AG10803 (cell line): ENCODE measurements at regions not wholly inside any gene's neighbourhood (a gene's known extent, or its start where the extent isn't known, plus 50 kb on each side); places are given as distances from the start of the nearest gene placed in this dataset.

Source experiments
- DNase-seq: peaks from one replicate; pipeline ENCODE4 v3.0.0; 2010; ENCODE audit warnings: low read depth
- H3K4me3 ChIP-seq: 2 replicates; pipeline ENCODE4 v1.5.1; 2011; ENCODE audit warnings: mild to moderate bottlenecking, low read length, control low read depth
- TF ChIP-seq, protein P1 (sequence below): conservative IDR thresholded peaks from 2 replicates; pipeline ENCODE4 v1.5.1; 2011; ENCODE audit warnings: mild to moderate bottlenecking, low read length, control low read depth, inconsistent platforms

DNA sequence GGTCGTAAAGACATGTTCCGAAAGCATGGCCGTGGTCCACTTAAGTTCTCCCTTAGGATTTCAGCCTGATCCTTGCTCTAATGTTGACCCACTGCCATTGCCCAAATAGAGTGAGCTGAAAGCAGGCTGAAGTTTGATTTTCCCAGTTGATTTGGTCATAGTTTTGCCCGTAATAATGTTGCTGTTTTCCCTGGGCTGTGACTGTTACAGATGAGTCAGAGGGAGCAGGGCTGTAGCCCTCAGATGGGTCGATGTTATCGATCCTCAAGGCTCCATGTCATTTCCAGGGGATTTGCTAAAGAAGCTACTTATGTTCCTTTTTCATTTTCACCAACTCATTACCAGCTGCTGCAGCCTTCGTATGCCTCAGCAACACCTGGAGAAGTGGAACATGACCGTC is 169.0 kb upstream of the ZFHX3 start:
- no peak for DNase-seq
- no peak overlapping the region for H3K4me3 ChIP-seq
- TF ChIP-seq, protein P1, sequence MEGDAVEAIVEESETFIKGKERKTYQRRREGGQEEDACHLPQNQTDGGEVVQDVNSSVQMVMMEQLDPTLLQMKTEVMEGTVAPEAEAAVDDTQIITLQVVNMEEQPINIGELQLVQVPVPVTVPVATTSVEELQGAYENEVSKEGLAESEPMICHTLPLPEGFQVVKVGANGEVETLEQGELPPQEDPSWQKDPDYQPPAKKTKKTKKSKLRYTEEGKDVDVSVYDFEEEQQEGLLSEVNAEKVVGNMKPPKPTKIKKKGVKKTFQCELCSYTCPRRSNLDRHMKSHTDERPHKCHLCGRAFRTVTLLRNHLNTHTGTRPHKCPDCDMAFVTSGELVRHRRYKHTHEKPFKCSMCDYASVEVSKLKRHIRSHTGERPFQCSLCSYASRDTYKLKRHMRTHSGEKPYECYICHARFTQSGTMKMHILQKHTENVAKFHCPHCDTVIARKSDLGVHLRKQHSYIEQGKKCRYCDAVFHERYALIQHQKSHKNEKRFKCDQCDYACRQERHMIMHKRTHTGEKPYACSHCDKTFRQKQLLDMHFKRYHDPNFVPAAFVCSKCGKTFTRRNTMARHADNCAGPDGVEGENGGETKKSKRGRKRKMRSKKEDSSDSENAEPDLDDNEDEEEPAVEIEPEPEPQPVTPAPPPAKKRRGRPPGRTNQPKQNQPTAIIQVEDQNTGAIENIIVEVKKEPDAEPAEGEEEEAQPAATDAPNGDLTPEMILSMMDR: no peak

DNA sequence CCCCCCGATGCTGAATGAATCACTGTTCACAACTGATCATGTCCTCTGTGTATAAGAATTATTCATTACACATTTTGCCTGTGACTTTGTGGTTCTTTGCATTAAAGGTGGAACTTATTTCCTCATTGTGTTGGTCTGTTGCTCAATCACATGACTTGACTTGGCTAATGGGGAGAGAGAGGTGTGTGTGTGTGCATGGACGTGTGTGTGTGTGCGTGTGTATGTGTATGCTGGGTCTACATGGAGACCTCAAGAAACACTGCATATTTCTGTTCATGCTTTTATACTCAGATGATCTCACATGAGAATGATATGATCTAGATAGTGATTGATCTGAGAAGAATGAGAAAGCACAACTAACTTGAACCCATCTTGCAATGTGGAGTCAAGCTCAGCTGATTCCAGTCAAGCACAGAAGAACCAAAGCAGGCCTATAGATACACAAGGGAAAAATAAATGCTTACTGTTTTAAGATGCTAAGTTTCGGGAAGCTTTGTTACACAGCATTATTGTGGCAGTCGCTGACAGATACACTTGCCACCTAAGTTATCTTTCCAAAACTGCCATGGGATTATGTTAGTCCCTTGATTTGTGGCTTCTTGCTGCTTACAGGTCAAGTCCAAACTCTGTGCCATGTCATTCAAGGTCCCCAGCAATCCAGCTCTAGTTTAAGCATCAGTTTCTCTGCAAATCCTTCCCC is 167.9 kb upstream of the ZFHX3 start:
- TF ChIP-seq, protein P1: no peak
- DNase-seq: no peak
- no peak overlapping the region for H3K4me3 ChIP-seq

DNA sequence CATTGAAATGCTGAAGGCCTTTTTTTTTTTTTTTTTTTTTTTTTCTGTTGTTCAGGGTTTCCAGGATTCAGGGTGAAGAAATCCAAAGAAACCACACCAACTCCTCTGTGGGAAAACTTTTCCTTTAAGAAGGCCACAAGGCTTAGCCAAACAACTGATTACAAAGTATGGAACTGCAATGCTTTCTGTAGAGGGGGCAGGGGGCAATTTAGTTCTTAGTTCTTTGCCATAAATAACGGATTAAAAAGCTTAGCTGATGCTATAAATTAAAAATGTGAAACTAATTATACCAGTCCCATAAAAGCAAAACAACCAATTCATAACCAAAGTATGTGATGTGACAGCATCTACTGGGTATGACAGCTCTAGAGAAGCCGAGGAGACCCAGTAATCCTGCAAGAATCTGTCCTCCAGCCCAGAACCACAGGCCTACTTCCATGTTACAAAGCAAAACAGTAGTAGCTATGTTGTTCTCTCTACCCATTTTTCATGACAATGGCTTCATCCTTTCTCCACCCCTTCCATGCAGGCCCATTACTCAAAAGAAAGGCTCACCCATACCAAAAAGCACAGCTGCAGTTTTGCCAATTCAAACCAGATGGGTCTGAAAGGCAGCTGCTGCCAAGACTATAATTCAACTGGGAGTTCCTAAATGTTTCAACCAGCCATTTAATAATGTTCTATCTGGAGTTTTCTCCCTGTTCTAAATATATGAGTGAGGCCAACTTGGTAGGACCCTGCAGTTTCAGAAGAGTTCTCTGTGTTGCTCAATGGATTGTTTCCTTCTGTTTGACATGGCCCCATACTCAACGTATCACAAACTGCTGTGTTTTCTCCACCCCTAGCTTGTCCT is 167.1 kb upstream of the ZFHX3 start:
- DNase-seq: peak; percentile 100
- H3K4me3 ChIP-seq: no peak overlapping the region
- TF ChIP-seq, protein P1: no peak

DNA sequence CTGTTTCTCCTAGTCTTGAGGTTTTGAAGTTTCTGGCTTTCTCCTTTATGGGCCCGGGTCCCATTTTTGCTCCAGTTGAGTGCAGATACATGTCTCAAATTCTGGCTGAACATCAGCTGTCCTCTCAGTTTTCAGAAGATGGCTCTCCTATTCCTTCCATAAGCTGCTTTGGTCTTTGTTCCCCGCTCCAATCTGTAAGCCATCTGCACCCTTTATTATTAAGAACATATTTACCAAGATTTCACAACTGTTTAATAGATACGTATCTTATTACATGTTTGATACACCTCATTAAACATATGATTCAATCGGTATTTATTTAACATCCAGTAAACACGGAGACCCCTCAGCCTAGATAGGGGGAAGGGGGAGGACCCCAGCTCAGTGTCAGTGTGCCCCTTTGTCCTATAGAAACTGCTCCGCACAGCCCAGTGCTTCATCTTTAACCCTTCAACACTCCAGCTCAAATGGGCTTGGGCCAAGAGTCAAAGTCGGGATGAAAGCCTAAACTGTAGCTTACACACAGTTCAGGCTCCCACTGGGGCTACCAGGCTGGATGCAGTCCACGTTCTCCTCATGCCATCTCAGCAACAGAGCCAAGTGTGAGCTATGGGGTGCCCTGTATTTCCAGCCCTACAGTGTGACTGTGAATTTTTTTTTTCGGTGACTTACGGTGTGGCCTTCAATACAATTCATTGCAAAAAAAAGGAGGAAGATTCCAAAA is 166.0 kb upstream of the ZFHX3 start:
- DNase-seq: peak; percentile 73
- H3K4me3 ChIP-seq: peak overlapping the region; percentile 11
- TF ChIP-seq, protein P1: no peak

DNA sequence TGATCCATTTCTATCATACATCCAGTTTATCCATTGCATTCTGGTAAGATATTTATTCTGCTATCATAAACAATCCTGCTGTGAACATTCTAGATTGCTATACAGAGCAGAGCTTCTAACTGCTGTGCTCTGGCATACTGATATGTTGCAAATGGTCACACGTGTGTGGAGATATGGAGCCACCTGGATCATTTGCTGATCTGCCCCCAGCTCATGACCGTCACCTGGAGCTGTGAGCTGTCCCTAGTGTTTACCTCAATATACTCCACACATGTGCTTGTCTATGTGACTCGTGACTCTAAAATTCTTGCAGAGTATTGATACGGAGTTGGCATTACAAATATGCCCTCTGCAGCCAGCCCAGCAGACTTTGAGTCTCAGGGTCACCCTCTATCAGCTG is 164.5 kb upstream of the ZFHX3 start:
- no peak overlapping the region for H3K4me3 ChIP-seq
- no peak for DNase-seq
- TF ChIP-seq, protein P1: no peak

DNA sequence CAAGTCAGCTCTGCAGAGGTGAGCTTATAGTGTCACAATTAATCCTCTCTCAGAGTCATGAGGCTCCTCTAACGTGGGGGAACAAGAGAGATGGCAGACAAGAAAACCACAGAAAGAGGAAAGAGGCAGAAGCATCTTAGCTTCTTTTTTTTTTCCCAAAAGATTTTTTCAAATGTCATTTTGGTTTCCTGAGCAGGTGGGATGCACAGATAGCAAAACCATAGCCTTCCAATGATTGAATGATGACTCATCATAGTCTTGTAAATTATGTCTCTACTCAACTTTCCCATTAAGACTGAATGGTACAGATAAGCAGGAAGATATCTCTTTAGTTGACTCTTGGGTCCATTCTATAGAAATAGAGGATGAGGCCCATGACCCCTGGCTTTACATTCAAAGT is 162.8 kb upstream of the ZFHX3 start:
- TF ChIP-seq, protein P1: no peak
- DNase-seq: no peak
- no peak overlapping the region for H3K4me3 ChIP-seq
